ENCODE measurements at regions not wholly inside any gene's neighbourhood (a gene's known extent, or its start where the extent isn't known, plus 50 kb on each side); places are given as distances from the start of the nearest gene placed in this dataset.

GRCh38 chrX:140912606-140913005, 89.8 kb upstream of the SPANXB1 start:
- ChIA-PET CTCF (no interaction called here), POLR2A (no interaction called here)
- Histone ChIP-seq H3K9me3 (no peaks in the 10 kb centered on the region), H3K4me1 (0 out of 3 replicates have a peak, but pooled peaks cover 4% of the 10 kb centered on the region), H3K4me2 (no peak overlapping the region), H3K4me3 (no peak overlapping the region), H3K27ac (no peak overlapping the region)
- no peak for TF ChIP-seq NFE2L2 (conservative IDR thresholded peaks at IDR 0.05; ENCODE audit: low read length)
- TF ChIP-seq NR3C1 (IDR thresholded peaks at IDR 0.05), result no peak
- no peak for TF ChIP-seq RCOR1 (IDR thresholded peaks at IDR 0.05; ENCODE audit: low read depth, low read length)
- no peak for TF ChIP-seq PHF8 (IDR thresholded peaks at IDR 0.05; ENCODE audit: borderline replicate concordance, low read depth)
- no peak for TF ChIP-seq FOXS1 (CRISPR knock-in tag; IDR thresholded peaks at IDR 0.05)
- TF ChIP-seq ZC3H11A (IDR thresholded peaks at IDR 0.05), result no peak
- TF ChIP-seq RAD21 (conservative IDR thresholded peaks at IDR 0.05 in 1 of 2, IDR thresholded peaks at IDR 0.05 in 1 of 2), result no peak
- TF ChIP-seq, protein P1, sequence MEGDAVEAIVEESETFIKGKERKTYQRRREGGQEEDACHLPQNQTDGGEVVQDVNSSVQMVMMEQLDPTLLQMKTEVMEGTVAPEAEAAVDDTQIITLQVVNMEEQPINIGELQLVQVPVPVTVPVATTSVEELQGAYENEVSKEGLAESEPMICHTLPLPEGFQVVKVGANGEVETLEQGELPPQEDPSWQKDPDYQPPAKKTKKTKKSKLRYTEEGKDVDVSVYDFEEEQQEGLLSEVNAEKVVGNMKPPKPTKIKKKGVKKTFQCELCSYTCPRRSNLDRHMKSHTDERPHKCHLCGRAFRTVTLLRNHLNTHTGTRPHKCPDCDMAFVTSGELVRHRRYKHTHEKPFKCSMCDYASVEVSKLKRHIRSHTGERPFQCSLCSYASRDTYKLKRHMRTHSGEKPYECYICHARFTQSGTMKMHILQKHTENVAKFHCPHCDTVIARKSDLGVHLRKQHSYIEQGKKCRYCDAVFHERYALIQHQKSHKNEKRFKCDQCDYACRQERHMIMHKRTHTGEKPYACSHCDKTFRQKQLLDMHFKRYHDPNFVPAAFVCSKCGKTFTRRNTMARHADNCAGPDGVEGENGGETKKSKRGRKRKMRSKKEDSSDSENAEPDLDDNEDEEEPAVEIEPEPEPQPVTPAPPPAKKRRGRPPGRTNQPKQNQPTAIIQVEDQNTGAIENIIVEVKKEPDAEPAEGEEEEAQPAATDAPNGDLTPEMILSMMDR (IDR thresholded peaks at IDR 0.05), result no peak
- no peak for TF ChIP-seq USF2 (IDR thresholded peaks at IDR 0.05)
- TF ChIP-seq CBX2 (IDR thresholded peaks at IDR 0.05; ENCODE audit: borderline replicate concordance, low read depth), result no peak
- no peak for TF ChIP-seq KDM5A (IDR thresholded peaks at IDR 0.05)
- TF ChIP-seq, protein P2, sequence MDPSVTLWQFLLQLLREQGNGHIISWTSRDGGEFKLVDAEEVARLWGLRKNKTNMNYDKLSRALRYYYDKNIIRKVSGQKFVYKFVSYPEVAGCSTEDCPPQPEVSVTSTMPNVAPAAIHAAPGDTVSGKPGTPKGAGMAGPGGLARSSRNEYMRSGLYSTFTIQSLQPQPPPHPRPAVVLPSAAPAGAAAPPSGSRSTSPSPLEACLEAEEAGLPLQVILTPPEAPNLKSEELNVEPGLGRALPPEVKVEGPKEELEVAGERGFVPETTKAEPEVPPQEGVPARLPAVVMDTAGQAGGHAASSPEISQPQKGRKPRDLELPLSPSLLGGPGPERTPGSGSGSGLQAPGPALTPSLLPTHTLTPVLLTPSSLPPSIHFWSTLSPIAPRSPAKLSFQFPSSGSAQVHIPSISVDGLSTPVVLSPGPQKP (IDR thresholded peaks at IDR 0.05; ENCODE audit: low read depth, low read length), result no peak
- TF ChIP-seq EP300 (IDR thresholded peaks at IDR 0.05), result no peak
- FAIRE-seq (peak; percentile 56), ATAC-seq (no peak), DNase-seq (ENCODE audit: low read depth in 1 of 2, low spot score in 1 of 2) (no peak)

GRCh38 chrX:140913802-140914501, 88.4 kb upstream of the SPANXB1 start:
- peak; percentile 93 for FAIRE-seq
- DNase-seq (ENCODE audit: low read depth in 1 of 2, low spot score in 1 of 2), result no peak
- no peak for ATAC-seq
- H3K4me3 ChIP-seq, result no peak overlapping the region
- no peak overlapping the region for H3K4me2 ChIP-seq
- POLR2A ChIA-PET, result no interaction called here
- no peaks in the 10 kb centered on the region for H3K9me3 ChIP-seq
- H3K27ac ChIP-seq, result no peak overlapping the region
- CTCF ChIA-PET, result no interaction called here
- 0 out of 3 replicates have a peak, but pooled peaks cover 7% of the 10 kb centered on the region for H3K4me1 ChIP-seq
- TF ChIP-seq RAD21 (conservative IDR thresholded peaks at IDR 0.05 in 1 of 2, IDR thresholded peaks at IDR 0.05 in 1 of 2) (no peak), SMC3 (IDR thresholded peaks at IDR 0.05) (no peak), KDM5A (IDR thresholded peaks at IDR 0.05) (no peak), E2F6 (IDR thresholded peaks at IDR 0.05; ENCODE audit: borderline replicate concordance, low read depth) (no peak), CBX2 (IDR thresholded peaks at IDR 0.05; ENCODE audit: borderline replicate concordance, low read depth) (no peak), NR3C1 (IDR thresholded peaks at IDR 0.05) (no peak), ZSCAN20 (CRISPR knock-in tag; IDR thresholded peaks at IDR 0.05) (no peak), FOSL2 (IDR thresholded peaks at IDR 0.05) (no peak), FOSL2 (CRISPR knock-in tag; IDR thresholded peaks at IDR 0.05) (no peak), SREBF2 (IDR thresholded peaks at IDR 0.05) (no peak)
- WGBS (ENCODE audit: missing lambda C conversion rate), result 81% methylated on average over 3 of the region's 3 CpGs

DNA sequence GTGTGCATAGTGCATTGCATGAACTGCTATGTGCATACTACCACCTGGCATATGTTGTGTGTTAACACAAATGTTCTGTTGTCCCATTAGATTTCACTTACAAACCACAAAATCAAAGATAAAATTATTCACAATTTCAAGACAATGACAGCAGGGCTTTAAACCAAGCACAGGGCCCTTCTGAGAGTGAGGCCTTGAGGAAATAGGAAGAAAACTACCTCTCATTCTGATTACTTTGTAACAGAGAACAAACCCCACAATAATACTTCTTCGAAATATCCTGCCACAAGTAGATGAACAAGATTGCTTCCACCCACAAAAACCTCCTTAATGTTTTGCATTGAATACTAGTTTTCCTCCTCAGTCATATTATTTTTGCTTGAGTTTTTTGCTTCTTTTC, 85.5 kb upstream of the SPANXB1 start:
- CTCF ChIA-PET, result interaction anchor here (0.8 to 1.5 kb wide), 3 partner anchors 37 to 490 kb away, joined by 3 to 7 read pairs (median 3); no protein-coding TSS in a partner anchor
- no peak for ATAC-seq
- no peak overlapping the region for H3K27ac ChIP-seq
- 70% methylated on average over 1 of the region's 1 CpG for WGBS (ENCODE audit: missing lambda C conversion rate)
- no peak overlapping the region for H3K4me2 ChIP-seq
- no peak overlapping the region for H3K4me3 ChIP-seq
- H3K4me1 ChIP-seq, result 0 out of 3 replicates have a peak, but pooled peaks cover 3% of the 10 kb centered on the region
- H3K9me3 ChIP-seq, result no peaks in the 10 kb centered on the region
- FAIRE-seq, result peak; percentile 49
- POLR2A ChIA-PET, result no interaction called here
- no peak for DNase-seq (ENCODE audit: low read depth in 1 of 2, low spot score in 1 of 2)
- TF ChIP-seq, protein P3, sequence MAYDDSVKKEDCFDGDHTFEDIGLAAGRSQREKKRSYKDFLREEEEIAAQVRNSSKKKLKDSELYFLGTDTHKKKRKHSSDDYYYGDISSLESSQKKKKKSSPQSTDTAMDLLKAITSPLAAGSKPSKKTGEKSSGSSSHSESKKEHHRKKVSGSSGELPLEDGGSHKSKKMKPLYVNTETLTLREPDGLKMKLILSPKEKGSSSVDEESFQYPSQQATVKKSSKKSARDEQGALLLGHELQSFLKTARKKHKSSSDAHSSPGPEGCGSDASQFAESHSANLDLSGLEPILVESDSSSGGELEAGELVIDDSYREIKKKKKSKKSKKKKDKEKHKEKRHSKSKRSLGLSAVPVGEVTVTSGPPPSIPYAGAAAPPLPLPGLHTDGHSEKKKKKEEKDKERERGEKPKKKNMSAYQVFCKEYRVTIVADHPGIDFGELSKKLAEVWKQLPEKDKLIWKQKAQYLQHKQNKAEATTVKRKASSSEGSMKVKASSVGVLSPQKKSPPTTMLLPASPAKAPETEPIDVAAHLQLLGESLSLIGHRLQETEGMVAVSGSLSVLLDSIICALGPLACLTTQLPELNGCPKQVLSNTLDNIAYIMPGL (CRISPR knock-in tag; IDR thresholded peaks at IDR 0.05; ENCODE audit: borderline replicate concordance), result no peak
- TF ChIP-seq RAD21 (conservative IDR thresholded peaks at IDR 0.05 in 1 of 2, IDR thresholded peaks at IDR 0.05 in 1 of 2), result no peak
- TF ChIP-seq CHD2 (IDR thresholded peaks at IDR 0.05; ENCODE audit: low read length, partially characterized antibody), result no peak
- no peak for TF ChIP-seq NPAS2 (CRISPR knock-in tag; IDR thresholded peaks at IDR 0.05; ENCODE audit: borderline replicate concordance)
- no peak for TF ChIP-seq E2F6 (IDR thresholded peaks at IDR 0.05; ENCODE audit: borderline replicate concordance, low read depth)
- no peak for TF ChIP-seq USF2 (IDR thresholded peaks at IDR 0.05)
- TF ChIP-seq JUN (IDR thresholded peaks at IDR 0.05), result no peak

All from A549 (cell line).